DMS153 (cell line): ENCODE measurements at regions not wholly inside any gene's neighbourhood (a gene's known extent, or its start where the extent isn't known, plus 50 kb on each side); places are given as distances from the start of the nearest gene placed in this dataset.
"Not testable (repeated sequence)": the region's sequence is repeated elsewhere in the genome, so short reads cannot be mapped to it uniquely, and the experiment has no call there.

Source experiments
- DNase-seq: peaks from one replicate; lab custom pipeline; 2025; lab: John Stamatoyannopoulos, UW

GRCh38 chr17:77838748-77839697, 119.5 kb upstream of the TNRC6C start:
- DNase-seq: no peak

DNA sequence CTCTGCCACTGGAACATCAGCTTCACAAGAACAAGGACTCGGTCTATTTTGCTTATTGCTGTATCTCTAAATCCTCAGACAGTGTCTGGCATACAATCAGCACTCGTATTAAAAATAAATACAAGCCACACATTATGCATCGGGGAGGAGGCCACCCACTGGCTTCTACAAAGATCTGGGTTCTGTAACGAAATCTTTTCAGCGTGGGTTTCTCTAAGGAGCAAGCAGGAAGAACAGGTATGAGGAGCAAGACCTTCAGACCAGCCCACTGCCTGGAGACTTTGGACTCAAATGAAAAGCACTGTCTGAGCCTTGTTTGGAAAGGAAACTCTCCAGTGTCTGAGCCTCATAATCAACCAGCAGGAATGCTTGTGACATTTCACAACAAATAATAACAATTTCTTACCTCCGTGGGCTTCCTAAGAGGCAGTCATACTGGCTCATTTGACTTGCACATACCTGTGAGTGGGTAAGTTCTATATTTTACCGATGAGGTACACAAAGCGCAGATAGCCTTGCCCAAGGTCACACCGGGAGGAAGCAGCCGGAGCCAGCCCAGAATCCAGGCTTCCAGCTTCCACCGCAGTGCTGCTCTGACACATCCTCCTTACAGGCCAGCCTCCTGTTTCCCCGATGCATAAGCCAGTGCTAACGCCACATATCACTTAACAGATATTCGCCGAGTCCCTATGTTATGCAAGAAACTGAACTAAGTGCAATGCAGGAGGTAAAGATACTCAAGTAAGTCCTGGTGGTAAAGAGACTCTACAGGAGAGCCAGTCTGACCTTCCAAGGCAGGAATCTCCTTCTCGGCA, 118.6 kb upstream of the TNRC6C start:
- no peak for DNase-seq

GRCh38 chr17:77840513-77841165, 117.9 kb upstream of the TNRC6C start:
- no peak for DNase-seq

DNA sequence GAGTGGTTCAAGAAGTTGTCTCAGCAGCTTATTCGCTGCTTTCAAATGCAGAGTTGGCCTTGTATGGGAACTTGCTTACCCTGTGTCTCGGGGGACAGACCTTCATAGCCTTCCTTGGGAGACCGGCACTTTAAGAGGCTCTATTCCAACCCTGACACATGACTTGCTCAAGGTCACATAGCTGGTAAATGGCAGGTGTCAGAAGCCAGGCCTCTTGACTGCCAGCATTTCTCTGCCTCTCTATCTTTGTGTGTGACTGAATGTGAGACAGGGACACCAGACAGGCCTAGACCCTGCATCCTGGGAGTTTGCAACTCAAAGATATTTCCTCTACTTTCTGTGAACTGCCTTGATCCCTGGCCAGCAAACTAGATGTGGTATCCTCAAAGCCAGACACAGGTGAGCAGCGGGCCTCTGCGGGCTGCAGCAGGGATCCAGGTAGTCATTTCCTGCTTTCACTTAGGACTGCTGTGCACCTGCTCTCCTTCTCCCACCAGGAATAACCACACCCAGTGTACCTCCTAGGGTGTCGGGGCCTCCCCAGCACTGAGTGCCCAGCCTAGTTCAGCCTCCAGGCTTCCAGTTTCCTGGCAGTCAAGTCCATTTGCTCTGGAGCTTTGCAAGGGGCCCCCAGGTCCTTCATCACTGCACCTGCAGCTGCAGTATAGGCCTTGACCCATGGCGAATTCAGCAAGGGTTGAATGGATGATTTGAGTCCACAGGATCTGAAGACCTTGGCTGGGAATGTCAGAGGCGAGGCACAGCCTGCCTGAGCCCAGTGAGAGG, 116.6 kb upstream of the TNRC6C start:
- DNase-seq: peak; percentile 66

DNA sequence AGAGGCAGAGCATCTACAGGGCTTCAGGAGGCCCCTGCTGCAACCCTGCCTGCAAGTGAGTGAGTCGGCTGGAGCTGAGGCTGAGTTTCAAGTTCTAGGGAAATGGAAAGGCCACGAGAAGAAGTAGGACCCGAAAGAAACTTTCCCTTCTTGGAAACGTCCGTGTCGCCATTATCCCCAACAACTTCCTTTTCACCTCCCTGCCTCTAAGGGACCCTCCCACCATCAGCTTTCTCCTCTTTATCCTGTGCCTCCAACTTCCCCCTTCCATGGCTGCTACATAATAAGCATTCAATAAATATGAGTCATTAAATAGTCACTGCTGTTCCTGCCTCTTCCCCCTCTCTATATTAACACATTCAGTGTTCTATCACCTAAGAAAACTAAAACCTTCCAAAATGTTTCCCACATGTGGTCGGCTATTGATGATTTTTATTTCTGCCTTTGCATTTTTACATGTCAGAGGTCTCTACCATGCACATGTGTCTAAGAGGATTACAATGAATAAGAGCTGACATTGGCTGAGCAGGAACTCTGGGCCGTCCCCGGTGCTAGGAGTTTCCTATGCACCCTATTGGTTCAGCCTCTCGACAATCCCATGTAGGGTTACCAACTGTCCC, 115.9 kb upstream of the TNRC6C start:
- no peak for DNase-seq

DNA sequence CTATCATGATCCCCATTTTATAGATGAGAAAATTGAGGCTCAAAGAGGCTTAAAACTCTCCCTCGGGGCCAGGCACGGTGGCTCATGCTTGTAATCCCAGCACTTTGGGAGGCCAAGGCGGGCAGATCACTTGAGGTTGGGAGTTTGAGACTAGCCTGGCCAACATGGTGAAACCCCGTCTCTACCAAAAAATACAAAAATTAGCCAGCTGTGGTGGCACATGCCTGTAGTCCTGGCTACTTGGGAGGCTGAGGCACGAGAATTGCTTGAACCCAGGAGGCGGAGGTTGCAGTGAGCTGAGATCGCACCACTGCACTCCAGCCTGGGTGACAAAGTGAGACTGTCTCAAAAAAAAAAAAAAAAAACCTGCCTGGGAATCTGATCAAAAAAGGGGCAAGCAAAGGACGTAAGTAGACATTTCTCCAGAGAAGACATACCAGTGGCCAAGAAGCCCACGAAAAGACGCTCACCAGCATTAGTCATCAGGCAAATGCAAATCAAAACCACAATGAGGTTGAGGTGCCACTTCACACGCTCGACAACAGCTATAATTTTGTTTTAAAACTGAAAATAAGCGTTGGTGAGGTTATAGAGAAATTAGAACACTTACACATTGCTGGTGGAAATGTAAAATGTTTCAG, 115.1 kb upstream of the TNRC6C start:
- not testable (repeated sequence) for DNase-seq

DNA sequence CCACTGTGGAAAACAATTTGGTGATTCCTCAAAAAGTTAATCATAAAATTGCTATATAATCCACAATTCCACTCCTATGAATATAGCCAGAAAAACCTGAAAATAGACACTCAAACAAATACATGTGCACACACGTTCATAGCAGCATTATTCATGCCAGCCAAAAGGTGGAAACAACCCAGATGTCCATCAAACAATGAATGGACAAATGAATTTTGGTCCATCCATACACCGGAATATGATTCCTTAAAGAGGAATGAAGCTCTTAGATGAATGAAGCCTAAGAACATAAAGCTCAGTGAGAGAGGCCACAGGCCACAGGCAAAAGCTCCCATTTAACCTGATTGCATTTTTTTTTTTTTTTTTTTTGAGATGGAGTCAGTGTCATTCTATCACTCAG, 114.6 kb upstream of the TNRC6C start:
- DNase-seq: no peak

- no peak for DNase-seq
These were observed 113.8 kb upstream of the TNRC6C start for GRCh38 chr17:77844681-77845080.

DNA sequence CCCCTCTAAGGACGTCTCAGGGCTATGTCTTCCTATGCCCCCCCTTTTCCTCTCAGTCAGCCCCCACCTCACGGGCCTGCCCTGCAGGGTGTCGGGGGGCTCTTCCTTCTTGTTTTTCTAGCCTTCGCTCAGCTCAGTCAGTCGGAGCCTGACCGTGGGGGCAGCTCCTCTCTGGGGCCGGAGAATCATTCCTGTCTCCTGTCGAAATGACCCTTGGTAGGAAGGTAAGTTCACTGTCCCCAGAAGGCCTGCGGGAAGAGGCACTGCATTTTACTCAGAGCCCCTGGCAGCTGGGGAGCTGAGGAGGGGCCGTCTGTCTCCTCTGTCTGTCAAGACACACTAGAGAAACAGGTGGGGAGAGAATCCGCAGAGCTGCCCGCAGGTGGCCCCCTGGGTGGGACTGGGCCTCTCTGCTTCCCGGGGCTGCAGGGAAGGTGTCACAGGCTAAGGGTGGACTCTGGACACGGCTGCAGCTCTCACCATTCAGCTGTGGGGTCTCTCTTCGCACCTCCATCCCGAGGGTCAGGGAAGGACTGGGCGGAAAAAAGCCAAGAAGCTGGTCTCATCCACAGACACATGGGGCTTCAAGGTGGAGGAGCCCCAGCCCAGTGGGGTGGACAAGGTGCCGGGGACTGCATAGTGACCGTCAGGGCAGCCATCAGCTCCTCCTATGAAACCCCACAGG, 112.8 kb upstream of the TNRC6C start:
- DNase-seq: no peak

GRCh38 chr17:77846531-77847085, 111.9 kb upstream of the TNRC6C start:
- DNase-seq: peak; percentile 53

GRCh38 chr17:77847221-77848085, 111.0 kb upstream of the TNRC6C start:
- DNase-seq: no peak

GRCh38 chr17:77848257-77848656, 110.2 kb upstream of the TNRC6C start:
- DNase-seq: no peak

GRCh38 chr17:77849239-77849638, 109.3 kb upstream of the TNRC6C start:
- no peak for DNase-seq

GRCh38 chr17:77851921-77852320, 106.6 kb upstream of the TNRC6C start:
- no peak for DNase-seq

DNA sequence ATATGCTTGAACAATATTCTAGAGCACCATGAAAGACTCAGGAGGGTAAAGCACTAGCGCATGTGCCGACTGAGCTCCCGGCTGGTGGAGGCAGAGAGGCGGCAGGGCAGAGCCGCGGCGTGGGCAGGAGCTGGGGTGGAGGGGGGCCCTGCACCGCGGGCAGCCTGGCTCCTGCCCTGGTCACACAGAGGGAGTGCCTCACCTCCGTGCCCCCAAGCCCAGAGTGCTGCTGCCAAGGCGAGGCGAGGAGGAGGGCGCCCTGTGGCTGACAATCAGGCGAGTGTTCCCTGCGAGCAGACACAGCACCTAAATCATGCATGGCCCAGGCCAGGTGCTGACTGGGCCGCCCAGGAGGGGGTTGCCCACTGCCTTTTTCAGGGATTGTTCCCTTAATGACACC, 105.8 kb upstream of the TNRC6C start:
- DNase-seq: no peak

- DNase-seq: no peak
These were observed 105.1 kb upstream of the TNRC6C start for GRCh38 chr17:77853191-77853977.

DNA sequence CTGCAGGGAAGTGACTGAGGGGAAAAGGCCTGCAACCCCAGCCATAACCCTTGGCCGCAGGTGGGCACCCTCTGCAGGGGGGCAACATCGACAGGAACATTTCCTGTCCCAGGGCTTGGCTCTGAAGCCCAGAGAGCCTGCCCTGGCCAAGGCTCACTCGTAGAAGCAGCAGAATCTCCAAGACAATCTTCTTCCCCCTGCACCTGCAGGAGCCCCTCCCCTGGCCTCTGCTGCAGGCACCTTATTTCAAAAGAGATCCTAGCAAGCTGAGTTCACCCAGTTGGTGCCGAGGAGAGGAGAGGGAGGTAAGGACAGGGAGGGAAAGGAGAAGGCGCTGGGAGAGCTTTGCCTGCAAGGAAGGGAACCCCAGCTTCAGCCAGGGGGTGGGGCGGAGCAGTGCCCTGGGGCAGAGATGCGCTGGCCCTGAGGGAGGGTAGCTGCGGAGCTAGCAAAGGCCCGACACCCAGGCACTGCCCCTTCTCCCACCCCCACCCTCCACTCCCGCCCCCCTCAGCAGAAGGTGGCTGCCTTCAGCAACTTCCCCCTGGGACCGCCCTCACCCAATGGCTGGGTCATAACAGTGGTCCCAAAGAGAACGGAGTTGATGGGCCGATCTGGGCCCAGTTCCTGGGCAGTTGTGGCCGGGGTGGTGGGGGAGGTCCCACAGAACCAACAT, 104.3 kb upstream of the TNRC6C start:
- no peak for DNase-seq
